ENCODE measurements at regions not wholly inside any gene's neighbourhood (a gene's known extent, or its start where the extent isn't known, plus 50 kb on each side); places are given as distances from the start of the nearest gene placed in this dataset.

GRCh38 chr4:180280726-180281297 lies 1962.4 kb upstream of the TENM3 start:
- intact Hi-C loops (cut with micrococcal nuclease), result no loop called here
- Mint-ChIP-seq H3K36me3 (ENCODE audit: insufficient read depth, unreplicated experiment) (no peaks in the 10 kb centered on the region), H3K27me3 (ENCODE audit: insufficient read depth, unreplicated experiment) (no peaks in the 10 kb centered on the region), H3K4me1 (ENCODE audit: insufficient read depth, unreplicated experiment) (no peaks in the 10 kb centered on the region), H3K27ac (ENCODE audit: low read depth, unreplicated experiment) (no peak overlapping the region), H3K4me3 (ENCODE audit: unreplicated experiment) (no peak overlapping the region), H3K9me3 (ENCODE audit: unreplicated experiment) (no peaks in the 10 kb centered on the region)
- POLR2A ChIA-PET, result no interaction called here
- TF ChIP-seq CTCF (IDR thresholded peaks at IDR 0.05; ENCODE audit: unreplicated experiment), result no peak
- CTCF ChIA-PET, result no interaction called here
- no peak for DNase-seq (ENCODE audit: unreplicated experiment)
- no TSS peak for BruUV-seq (replicated peaks)

GRCh38 chr4:180281724-180282123 lies 1961.5 kb upstream of the TENM3 start:
- ChIA-PET CTCF (no interaction called here), POLR2A (interaction anchor here (0.5 kb wide), 1 partner anchor 8 kb away, joined by 3 read pairs; no protein-coding TSS in a partner anchor)
- Mint-ChIP-seq H3K27me3 (ENCODE audit: insufficient read depth, unreplicated experiment) (no peaks in the 10 kb centered on the region), H3K36me3 (ENCODE audit: insufficient read depth, unreplicated experiment) (no peaks in the 10 kb centered on the region), H3K9me3 (ENCODE audit: unreplicated experiment) (no peaks in the 10 kb centered on the region), H3K4me3 (ENCODE audit: unreplicated experiment) (no peak overlapping the region), H3K27ac (ENCODE audit: low read depth, unreplicated experiment) (no peak overlapping the region), H3K4me1 (ENCODE audit: insufficient read depth, unreplicated experiment) (no peaks in the 10 kb centered on the region)
- intact Hi-C loops (cut with micrococcal nuclease), result no loop called here
- no peak for TF ChIP-seq CTCF (IDR thresholded peaks at IDR 0.05; ENCODE audit: unreplicated experiment)
- no peak for DNase-seq (ENCODE audit: unreplicated experiment)
- no TSS peak for BruUV-seq (replicated peaks)

GRCh38 chr4:180284267-180284666 lies 1958.9 kb upstream of the TENM3 start:
- Mint-ChIP-seq H3K9me3 (ENCODE audit: unreplicated experiment) (no peaks in the 10 kb centered on the region), H3K36me3 (ENCODE audit: insufficient read depth, unreplicated experiment) (no peaks in the 10 kb centered on the region), H3K27ac (ENCODE audit: low read depth, unreplicated experiment) (no peak overlapping the region), H3K27me3 (ENCODE audit: insufficient read depth, unreplicated experiment) (no peaks in the 10 kb centered on the region), H3K4me3 (ENCODE audit: unreplicated experiment) (no peak overlapping the region), H3K4me1 (ENCODE audit: insufficient read depth, unreplicated experiment) (peaks cover 5% of the 10 kb centered on the region)
- no TSS peak for BruUV-seq (replicated peaks)
- no peak for TF ChIP-seq CTCF (IDR thresholded peaks at IDR 0.05; ENCODE audit: unreplicated experiment)
- ChIA-PET POLR2A (interaction anchor here (0.7 kb wide), 1 partner anchor 447 kb away, joined by 3 read pairs; no protein-coding TSS in a partner anchor), CTCF (no interaction called here)
- DNase-seq (ENCODE audit: unreplicated experiment), result no peak
- intact Hi-C loops (cut with micrococcal nuclease), result no loop called here

- Mint-ChIP-seq H3K27ac (ENCODE audit: low read depth, unreplicated experiment) (no peak overlapping the region), H3K36me3 (ENCODE audit: insufficient read depth, unreplicated experiment) (no peaks in the 10 kb centered on the region), H3K4me1 (ENCODE audit: insufficient read depth, unreplicated experiment) (peaks cover 5% of the 10 kb centered on the region), H3K27me3 (ENCODE audit: insufficient read depth, unreplicated experiment) (no peaks in the 10 kb centered on the region), H3K4me3 (ENCODE audit: unreplicated experiment) (no peak overlapping the region), H3K9me3 (ENCODE audit: unreplicated experiment) (no peaks in the 10 kb centered on the region)
- intact Hi-C loops (cut with micrococcal nuclease), result no loop called here
- ChIA-PET CTCF (no interaction called here), POLR2A (no interaction called here)
- no peak for DNase-seq (ENCODE audit: unreplicated experiment)
- TF ChIP-seq CTCF (IDR thresholded peaks at IDR 0.05; ENCODE audit: unreplicated experiment), result no peak
- no TSS peak for BruUV-seq (replicated peaks)
Observed at GRCh38 chr4:180285796-180286195, 1957.4 kb upstream of the TENM3 start.
